ENCODE measurements at regions not wholly inside any gene's neighbourhood (a gene's known extent, or its start where the extent isn't known, plus 50 kb on each side); places are given as distances from the start of the nearest gene placed in this dataset.

GRCh38 chrX:45879512-45879911 is 665.7 kb downstream of the ZNF674 start:
- no peak for DNase-seq (ENCODE audit: low read depth in 2 of 2)

DNA sequence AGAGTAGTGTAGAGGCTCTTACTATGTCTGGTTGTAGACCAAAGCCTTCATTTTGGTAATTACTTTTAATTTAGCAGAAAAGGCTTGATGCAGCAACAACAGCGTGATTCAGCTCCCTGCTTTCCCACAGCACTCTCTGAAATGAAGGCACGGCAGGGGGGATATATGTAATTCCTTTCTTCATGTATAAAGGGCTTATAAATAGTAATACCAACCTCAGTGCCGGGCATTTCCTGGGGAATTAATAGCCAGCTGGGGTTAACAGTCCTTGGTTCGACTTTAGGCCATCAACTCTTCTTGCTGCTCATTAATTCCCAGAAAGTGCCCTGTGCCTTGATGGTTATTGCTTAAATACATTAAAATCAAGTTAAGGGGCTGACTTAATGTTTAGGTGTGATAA is 669.0 kb downstream of the ZNF674 start:
- DNase-seq (ENCODE audit: low read depth in 2 of 2): no peak

DNA sequence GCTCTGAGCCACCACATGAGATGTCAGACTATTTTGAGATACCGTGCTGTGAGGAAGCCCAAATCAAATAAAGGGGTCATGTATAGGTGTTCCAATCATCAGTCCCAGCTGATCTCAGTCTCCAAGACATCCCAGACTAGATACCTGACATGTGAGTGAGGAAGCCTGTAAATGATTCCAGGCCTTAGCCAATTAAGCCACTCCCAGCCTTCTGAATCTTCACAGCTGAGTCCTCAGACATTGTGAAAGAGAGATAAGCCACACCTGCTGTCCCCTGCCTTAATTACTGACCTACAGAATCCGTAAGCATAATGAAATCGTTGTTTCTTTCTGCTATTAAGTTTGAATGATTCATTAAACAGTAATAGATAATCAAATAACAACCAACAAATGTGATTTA is 671.4 kb downstream of the ZNF674 start:
- no peak for DNase-seq (ENCODE audit: low read depth in 2 of 2)

GRCh38 chrX:45872480-45872879 is 671.8 kb upstream of the DIPK2B start:
- no peak for DNase-seq (ENCODE audit: low read depth in 2 of 2)

DNA sequence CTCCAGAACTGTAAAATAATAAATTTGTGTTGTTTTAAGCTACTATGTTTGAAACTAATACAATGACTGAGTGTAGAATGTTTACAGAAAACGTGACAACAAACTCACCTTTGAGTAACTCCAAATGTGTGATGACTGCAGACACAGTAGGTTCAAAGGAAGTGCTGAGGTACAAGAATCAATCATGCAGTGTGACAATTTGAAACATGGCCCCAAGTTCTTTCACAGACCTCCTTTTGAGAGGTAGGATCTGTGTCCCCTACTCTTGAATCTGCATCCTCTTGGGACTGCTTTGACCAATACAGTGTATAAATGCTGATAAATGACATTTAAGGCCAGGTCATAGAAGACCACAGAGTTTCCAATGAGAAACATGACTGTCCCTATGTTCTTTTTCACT is 667.7 kb upstream of the DIPK2B start:
- no peak for DNase-seq (ENCODE audit: low read depth in 2 of 2)

DNA sequence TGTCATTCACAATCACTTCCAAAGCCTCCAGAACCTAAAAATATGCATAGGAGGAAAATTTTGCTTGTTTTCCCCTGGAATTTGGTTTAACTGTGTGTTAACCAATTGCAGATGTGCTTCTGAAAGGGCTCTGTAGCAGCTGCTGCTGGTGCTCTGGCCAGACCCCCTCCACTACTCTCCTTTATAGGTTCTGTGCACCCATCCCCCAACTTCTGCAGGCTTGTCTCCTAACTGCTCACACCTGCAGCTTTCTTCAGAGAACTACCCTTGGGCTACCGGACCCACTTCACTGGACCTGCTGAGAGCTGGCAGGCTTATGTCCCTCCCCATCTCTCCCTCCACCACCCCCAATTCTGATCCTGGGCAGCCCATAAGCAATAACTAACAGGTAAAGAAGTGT is 662.1 kb upstream of the DIPK2B start:
- DNase-seq (ENCODE audit: low read depth in 2 of 2): no peak

GRCh38 chrX:45860450-45860849 is 659.8 kb upstream of the DIPK2B start:
- DNase-seq (ENCODE audit: low read depth in 2 of 2): no peak

DNA sequence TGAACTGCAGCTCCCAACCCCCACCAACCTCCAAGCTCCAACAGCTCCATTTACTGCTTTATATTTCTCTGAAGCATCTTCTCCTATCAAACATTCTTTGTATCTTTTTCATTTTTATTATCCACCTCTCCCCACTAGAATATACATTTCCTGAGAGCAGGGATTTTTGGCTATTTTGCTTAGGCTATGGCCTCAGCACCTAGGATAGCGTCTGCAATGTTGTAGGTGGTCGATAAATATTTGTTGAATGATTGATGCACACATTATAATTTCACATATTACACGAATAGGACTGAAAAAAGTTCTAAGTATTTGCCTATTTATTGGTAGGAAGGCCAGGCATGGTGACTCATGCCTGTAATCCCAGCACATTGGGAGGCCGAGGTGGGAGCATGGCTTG is 658.7 kb upstream of the DIPK2B start:
- no peak for DNase-seq (ENCODE audit: low read depth in 2 of 2)

- no peak for DNase-seq (ENCODE audit: low read depth in 2 of 2)
These were observed 652.2 kb upstream of the DIPK2B start for GRCh38 chrX:45852884-45853283.

DNA sequence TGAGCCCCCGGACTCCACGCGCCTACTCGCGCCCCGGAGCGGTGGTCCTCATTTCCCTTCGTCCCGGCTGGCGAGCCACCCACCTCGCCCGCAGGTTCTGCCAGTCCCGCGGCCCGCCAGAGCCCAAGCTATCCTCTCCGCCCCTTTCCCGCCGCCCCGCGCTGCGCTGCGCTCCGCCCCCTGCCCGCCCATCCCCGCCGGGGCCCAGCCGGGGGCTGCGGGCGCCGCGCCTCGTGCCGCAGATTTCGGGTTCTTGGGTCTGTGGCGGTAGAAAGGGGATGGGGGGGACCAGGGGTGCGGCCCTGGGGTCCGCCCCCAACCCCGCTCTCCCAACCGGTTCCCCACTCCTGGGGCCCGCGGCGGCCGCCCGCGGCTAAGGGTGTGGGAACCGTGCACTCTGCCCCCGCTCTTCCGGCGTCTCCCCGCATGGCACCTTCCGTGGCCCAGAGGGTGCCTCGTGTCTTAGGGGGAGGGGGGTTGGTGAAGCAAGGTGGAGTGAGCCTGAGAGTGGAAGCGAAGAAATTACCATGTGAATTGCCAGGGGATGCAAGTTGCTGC is 650.8 kb upstream of the DIPK2B start:
- DNase-seq (ENCODE audit: low read depth in 2 of 2): peak in 1 of 2 donors; percentile 29

DNA sequence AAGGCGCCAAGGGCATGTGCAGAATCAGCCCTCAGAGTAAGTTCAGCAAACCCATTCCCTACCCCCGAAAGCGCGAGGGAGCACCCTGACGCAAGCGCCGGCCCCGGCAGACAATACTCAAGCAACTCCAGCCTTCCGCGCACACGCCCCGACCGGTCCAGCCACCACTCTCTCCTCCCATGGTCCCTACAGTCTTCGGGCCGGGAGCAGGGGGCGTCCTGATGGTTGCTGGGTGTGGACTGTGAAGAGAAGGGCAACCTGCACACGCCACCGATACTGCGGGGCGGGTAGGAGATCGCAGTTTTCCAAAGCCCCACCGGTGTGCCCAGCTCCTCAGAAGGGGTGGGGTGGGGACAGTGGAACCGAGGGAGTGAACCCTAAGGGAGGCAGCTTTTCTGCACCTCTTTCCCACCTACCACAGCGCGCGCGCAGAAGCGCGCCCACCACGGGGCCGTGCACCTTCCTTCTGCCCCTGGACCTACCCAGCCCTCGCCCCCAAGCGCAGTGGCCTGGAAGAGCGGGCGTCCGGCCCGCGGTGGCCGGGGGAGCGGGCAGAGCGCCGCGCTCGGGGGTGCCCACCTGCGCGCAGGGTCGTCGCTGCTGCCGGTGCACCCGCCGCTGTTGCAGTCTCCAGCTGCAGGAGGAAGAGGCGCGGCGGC is 650.2 kb upstream of the DIPK2B start:
- DNase-seq (ENCODE audit: low read depth in 2 of 2): peak in 1 of 2 donors; percentile 35

GRCh38 chrX:45850197-45850774 is 649.6 kb upstream of the DIPK2B start:
- peak in 1 of 2 donors; percentile 7 for DNase-seq (ENCODE audit: low read depth in 2 of 2)

DNA sequence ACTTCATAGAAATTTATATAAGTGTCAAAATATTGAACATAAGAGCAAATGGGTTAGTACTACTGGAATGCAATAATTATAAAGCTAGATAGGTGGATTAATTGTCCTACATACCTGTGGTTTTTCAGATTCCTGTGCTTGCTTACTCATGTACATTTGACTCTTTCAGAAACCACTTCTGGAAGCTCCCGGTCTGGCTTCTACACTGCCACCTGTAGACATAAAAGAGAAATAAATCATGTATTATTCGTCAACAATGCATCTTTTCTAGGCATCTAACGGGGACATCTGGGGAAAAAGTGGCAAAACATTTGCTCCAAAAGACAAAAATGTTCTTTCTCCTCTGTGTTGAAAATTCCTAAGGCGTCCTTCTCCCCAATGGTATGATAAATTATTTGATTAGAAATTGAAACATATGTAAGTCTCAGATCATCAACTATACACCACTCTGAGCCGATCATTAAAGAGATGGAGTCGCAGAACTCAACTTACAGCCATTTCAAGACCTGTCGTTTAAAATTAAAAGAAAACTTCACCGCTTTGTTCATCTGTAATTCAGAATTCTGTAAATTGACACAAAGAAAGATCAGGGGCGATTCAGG is 648.7 kb upstream of the DIPK2B start:
- DNase-seq (ENCODE audit: low read depth in 2 of 2): peak; percentile 21 to 58

DNA sequence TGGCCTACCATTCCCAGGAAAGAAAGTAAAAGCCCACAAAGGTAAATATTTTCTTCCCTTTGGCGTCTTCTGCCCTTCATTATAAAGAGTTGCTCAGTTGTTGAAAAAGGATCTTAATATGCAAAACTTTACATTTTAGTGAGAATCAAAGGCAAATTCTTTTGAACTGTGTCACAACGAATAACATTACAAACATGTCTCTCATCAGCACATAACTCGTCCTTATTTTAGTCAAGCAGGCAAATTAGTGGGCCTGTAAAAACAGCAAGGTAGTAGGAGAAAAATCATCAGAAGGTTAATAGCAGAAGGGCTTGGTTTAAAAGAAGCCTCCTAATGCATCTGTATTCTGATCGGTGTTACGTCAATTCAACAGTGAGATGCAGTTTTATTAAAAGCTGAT is 647.3 kb upstream of the DIPK2B start:
- no peak for DNase-seq (ENCODE audit: low read depth in 2 of 2)

- DNase-seq (ENCODE audit: low read depth in 2 of 2): no peak
These were observed 645.7 kb upstream of the DIPK2B start for GRCh38 chrX:45846328-45846727.

GRCh38 chrX:45845142-45845541 is 644.5 kb upstream of the DIPK2B start:
- no peak for DNase-seq (ENCODE audit: low read depth in 2 of 2)

GRCh38 chrX:45843518-45843917 is 642.8 kb upstream of the DIPK2B start:
- DNase-seq (ENCODE audit: low read depth in 2 of 2): peak in 1 of 2 donors; percentile 28

DNA sequence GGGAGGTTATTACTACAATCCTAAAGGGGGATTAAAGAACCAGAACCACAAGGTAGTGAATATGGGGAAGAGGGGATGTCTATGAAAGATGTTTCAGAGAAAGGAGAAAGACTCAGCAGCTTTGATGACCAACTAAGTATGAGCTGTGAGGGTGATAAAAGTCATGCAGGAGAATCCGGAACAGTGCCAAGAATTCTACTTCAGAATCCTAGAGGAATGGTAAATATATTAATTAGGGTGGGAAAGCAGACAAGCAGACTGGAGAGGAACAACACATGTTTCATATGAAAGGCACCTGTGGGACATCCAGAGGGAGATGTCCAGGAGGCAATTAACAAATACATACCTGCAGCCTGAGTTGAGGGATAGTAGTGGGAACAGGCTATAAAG is 642.2 kb upstream of the DIPK2B start:
- DNase-seq (ENCODE audit: low read depth in 2 of 2): no peak

GRCh38 chrX:45842207-45842925 is 641.7 kb upstream of the DIPK2B start:
- no peak for DNase-seq (ENCODE audit: low read depth in 2 of 2)

DNA sequence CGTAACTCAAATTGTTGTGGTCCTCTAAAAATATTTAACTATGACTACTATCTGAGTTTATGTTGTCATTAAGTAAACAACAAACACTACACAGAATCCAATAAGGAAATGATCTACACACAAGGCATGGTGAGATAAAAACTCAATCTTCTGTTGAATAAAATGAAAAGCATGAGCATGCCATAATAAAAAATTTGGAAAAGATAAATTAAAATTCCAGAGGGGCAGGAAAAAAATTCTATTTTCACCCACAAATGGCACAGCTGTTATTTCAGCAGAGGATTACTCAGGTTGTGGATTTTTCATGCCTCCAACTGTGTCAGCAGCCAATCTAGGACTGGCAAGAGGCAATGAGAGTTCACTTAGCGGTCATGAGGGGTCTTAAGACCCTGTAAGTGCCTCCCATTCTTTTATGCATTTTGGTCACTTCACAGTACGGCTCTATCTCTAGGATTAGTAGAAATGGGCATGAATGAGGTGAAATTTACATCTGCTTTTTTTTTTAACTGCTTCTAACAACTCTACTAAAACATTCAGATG is 639.8 kb upstream of the DIPK2B start:
- DNase-seq (ENCODE audit: low read depth in 2 of 2): no peak

- no peak for DNase-seq (ENCODE audit: low read depth in 2 of 2)
These were observed 629.7 kb upstream of the DIPK2B start for GRCh38 chrX:45830343-45830742.

- DNase-seq (ENCODE audit: low read depth in 2 of 2): peak; percentile 94 to 95
These were observed 623.8 kb upstream of the DIPK2B start for GRCh38 chrX:45824471-45824870.
